Stimulated activated CD4-positive, alpha-beta T cell treated with anti-CD3 and anti-CD28 coated beads, Interleukin-2, amount 100 ng/mL, for 24 hours (primary cell): ENCODE measurements at regions not wholly inside any gene's neighbourhood (a gene's known extent, or its start where the extent isn't known, plus 50 kb on each side); places are given as distances from the start of the nearest gene placed in this dataset.
"Not testable (repeated sequence)": the region's sequence is repeated elsewhere in the genome, so short reads cannot be mapped to it uniquely, and the experiment has no call there.

Source experiments
- DNase-seq, 2 donors: peaks; one replicate each; pipeline ENCODE4 v3.0.0-alpha.2; 2020

- DNase-seq = no peak
Observed at GRCh38 chr2:76160670-76161069, 450.0 kb upstream of the GCFC2 start.

GRCh38 chr2:76159042-76159648 is 448.4 kb upstream of the GCFC2 start:
- no peak for DNase-seq

- DNase-seq = no peak
Observed at GRCh38 chr2:76157531-76157930, 446.8 kb upstream of the GCFC2 start.

GRCh38 chr2:76154981-76155380 is 444.3 kb upstream of the GCFC2 start:
- DNase-seq = no peak

- DNase-seq = no peak
Observed at GRCh38 chr2:76149846-76150245, 439.1 kb upstream of the GCFC2 start.

GRCh38 chr2:76139303-76139702 is 428.6 kb upstream of the GCFC2 start:
- not testable (repeated sequence) for DNase-seq

- no peak for DNase-seq
Observed at GRCh38 chr2:76128622-76129021, 417.9 kb upstream of the GCFC2 start.

GRCh38 chr2:76120176-76120575 is 409.5 kb upstream of the GCFC2 start:
- no peak for DNase-seq

- no peak for DNase-seq
Observed at GRCh38 chr2:76089683-76090082, 379.0 kb upstream of the GCFC2 start.

GRCh38 chr2:76083248-76083647 is 372.5 kb upstream of the GCFC2 start:
- DNase-seq = no peak

GRCh38 chr2:76082509-76082908 is 371.8 kb upstream of the GCFC2 start:
- DNase-seq = no peak

GRCh38 chr2:76080154-76080553 is 369.4 kb upstream of the GCFC2 start:
- DNase-seq = no peak

GRCh38 chr2:76075126-76075525 is 364.4 kb upstream of the GCFC2 start:
- DNase-seq = no peak

GRCh38 chr2:76073992-76074604 is 363.4 kb upstream of the GCFC2 start:
- no peak for DNase-seq

GRCh38 chr2:76050196-76050595 is 339.5 kb upstream of the GCFC2 start:
- no peak for DNase-seq

GRCh38 chr2:76044701-76045100 is 334.0 kb upstream of the GCFC2 start:
- no peak for DNase-seq

- no peak for DNase-seq
Observed at GRCh38 chr2:76039505-76039904, 328.8 kb upstream of the GCFC2 start.

- DNase-seq = no peak
Observed at GRCh38 chr2:76027761-76028160, 317.0 kb upstream of the GCFC2 start.

GRCh38 chr2:76019128-76019527 is 308.4 kb upstream of the GCFC2 start:
- no peak for DNase-seq

- no peak for DNase-seq
Observed at GRCh38 chr2:76009484-76009883, 298.8 kb upstream of the GCFC2 start.

- DNase-seq = no peak
Observed at GRCh38 chr2:76008001-76008702, 297.4 kb upstream of the GCFC2 start.

GRCh38 chr2:76000425-76000824 is 289.7 kb upstream of the GCFC2 start:
- no peak for DNase-seq

- DNase-seq = no peak
Observed at GRCh38 chr2:75998451-75998850, 287.7 kb upstream of the GCFC2 start.

GRCh38 chr2:75994759-75995158 is 284.0 kb upstream of the GCFC2 start:
- DNase-seq = no peak
